DMS 273 treated with DMSO at 0.1 percent for 48 hours (cell line): ENCODE measurements at regions not wholly inside any gene's neighbourhood (a gene's known extent, or its start where the extent isn't known, plus 50 kb on each side); places are given as distances from the start of the nearest gene placed in this dataset.

Experiments
- DNase-seq: peaks from one replicate; lab custom pipeline; 2025; lab: John Stamatoyannopoulos, UW

- DNase-seq, result no peak
Measured at GRCh38 chr21:41076064-41076463, 91.9 kb upstream of the BACE2 start.

- no peak for DNase-seq
Measured at GRCh38 chr21:41079159-41079558, 88.8 kb upstream of the BACE2 start.

- DNase-seq, result no peak
Measured at GRCh38 chr21:41080485-41081121, 87.4 kb upstream of the BACE2 start.

- DNase-seq, result peak; percentile 69
Measured at GRCh38 chr21:41086569-41086968, 81.4 kb upstream of the BACE2 start.

- no peak for DNase-seq
Measured at GRCh38 chr21:41090981-41091380, 77.0 kb upstream of the BACE2 start.

GRCh38 chr21:41091616-41092015 lies 76.3 kb upstream of the BACE2 start:
- DNase-seq, result no peak

- DNase-seq, result no peak
Measured at GRCh38 chr21:41092312-41092711, 75.6 kb upstream of the BACE2 start.

- DNase-seq, result no peak
Measured at GRCh38 chr21:41095983-41096382, 72.0 kb upstream of the BACE2 start.

- DNase-seq, result no peak
Measured at GRCh38 chr21:41098076-41098475, 69.9 kb upstream of the BACE2 start.

- DNase-seq, result no peak
Measured at GRCh38 chr21:41098481-41099042, 69.4 kb upstream of the BACE2 start.

- DNase-seq, result no peak
Measured at GRCh38 chr21:41100826-41101550, 67.0 kb upstream of the BACE2 start.

- DNase-seq, result no peak
Measured at GRCh38 chr21:41102281-41102680, 65.7 kb upstream of the BACE2 start.

- no peak for DNase-seq
Measured at GRCh38 chr21:41107602-41108001, 60.4 kb upstream of the BACE2 start.

- no peak for DNase-seq
Measured at GRCh38 chr21:41108668-41109585, 59.0 kb upstream of the BACE2 start.

- no peak for DNase-seq
Measured at GRCh38 chr21:41110161-41110560, 57.8 kb upstream of the BACE2 start.

GRCh38 chr21:41110664-41111063 lies 57.3 kb upstream of the BACE2 start:
- no peak for DNase-seq

- DNase-seq, result no peak
Measured at GRCh38 chr21:41111681-41112080, 56.3 kb upstream of the BACE2 start.

- DNase-seq, result no peak
Measured at GRCh38 chr21:41112740-41113692, 54.9 kb upstream of the BACE2 start.

- DNase-seq, result no peak
Measured at GRCh38 chr21:41115851-41116250, 52.1 kb upstream of the BACE2 start.
